ENCODE measurements at regions not wholly inside any gene's neighbourhood (a gene's known extent, or its start where the extent isn't known, plus 50 kb on each side); places are given as distances from the start of the nearest gene placed in this dataset.

DNA sequence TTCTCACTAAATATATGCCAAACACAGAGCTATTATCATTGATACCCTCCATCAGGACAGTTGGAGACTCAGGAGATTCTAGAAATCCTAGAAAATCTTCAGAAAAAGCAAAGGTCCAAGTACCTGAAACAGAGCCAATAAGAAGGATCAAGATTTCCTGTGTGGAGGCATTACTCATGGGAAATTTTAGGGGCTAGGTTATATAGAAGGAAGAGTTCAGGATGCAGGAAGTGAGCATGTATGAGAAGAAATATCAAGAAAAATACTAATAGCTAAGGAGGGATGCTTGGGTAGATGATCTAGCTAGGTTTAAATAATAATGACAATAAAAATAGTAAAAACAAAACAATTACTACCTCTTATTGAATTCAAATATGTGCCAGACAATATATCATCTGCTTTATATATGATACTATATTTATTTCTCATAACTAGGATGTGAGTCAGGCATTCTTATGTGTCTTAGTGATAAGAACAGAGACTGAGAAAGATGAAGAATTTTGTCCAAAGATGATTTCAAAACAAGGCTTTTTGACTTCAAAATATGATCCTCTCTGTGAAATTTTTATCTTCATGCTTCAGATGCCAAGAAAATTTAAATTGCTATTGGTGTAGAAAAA is 66.4 kb upstream of the HHIP start:
- DNase-seq: no peak

DNA sequence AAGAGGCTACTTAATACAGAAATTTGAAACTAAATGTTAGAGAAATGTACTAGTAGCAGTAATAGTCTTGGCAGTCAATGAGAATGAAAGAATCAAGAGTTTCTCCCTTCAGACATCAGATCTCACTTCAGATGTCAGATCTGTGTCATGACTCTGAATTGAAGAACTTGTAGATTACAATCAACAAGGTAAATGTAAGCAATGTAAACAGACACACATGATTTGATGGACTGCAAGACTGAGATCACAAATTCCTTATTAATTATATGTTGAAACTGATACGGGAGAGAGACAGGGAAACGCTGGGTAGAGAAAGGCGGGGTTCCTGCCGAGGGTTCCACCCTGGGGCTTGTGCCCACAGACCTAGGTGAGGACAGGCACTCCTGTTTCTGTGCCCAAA is 65.5 kb upstream of the HHIP start:
- DNase-seq: no peak

DNA sequence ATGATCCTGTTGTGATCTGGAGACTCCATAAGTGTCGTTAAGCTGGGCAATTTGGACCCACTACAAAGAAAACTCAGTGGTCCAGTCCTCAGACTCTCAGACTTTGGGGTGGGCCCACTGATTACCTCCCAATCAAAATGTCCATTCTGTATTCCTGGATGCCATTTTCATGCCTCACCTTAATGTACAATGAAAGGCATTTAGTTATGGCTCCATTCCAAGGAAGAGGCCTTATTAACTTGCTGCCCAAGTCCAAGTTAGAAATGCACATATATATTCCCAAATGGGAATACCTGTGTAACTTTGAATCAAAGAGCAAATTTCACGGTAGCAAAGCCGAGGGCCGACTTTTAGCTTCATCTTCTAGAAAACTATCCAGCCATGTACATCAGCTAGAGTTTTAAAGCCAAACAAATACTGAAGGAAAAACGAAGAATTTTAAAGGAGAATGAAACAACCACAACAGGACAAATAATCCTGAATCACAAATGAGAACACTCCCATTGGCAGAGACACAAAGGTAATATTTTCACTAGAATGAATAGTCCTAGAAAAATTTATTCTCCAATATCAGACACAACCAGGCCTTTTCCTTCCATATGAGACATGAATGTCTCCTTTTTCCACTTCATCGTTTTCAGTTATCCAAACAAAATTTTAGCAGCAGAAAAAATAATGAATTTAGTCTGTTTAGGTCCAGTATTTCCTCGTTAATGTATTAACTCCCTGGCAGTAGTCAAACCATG is 63.7 kb upstream of the HHIP start:
- no peak for DNase-seq

- DNase-seq: no peak
These were observed 63.0 kb upstream of the HHIP start for GRCh38 chr4:144582975-144583374.

DNA sequence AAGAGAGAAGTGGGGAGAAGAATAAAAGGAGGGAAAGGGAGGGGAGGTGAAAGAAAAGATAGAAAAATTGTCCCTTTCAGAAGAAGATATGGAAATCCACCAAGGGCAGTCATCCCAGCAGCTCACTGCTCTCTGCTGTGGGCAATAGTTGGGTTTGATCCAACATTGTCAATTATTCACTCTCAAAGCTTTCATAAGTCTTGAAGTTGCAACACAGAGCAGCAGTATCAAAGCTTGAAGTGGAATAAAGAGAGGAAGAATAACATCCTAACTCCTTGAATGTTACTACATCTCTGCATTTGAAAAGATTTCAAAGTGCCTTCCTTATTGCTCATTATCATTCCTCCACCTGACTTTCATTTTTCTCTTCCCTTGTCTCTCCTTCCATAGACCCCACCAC is 62.3 kb upstream of the HHIP start:
- DNase-seq: no peak

GRCh38 chr4:144584428-144584827 is 61.5 kb upstream of the HHIP start:
- DNase-seq: no peak

DNA sequence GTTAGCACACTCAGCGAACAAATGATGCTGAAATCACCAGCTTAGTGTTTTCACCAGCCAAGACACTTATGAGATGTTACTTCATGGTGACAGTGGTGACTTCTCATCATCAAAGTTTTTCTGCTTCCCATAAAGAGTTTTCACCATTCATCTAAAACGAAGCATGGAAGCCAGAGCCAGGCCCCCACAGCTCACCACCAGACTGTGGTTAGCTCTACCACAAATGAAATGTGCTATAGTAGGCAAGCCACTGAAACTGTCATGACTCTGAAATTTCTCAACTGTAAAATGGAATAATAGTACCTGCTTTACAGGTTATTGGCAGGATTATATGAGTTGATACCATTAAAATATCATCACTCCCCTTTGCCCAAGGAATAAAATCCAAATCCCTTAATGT is 56.4 kb upstream of the HHIP start:
- no peak for DNase-seq

DNA sequence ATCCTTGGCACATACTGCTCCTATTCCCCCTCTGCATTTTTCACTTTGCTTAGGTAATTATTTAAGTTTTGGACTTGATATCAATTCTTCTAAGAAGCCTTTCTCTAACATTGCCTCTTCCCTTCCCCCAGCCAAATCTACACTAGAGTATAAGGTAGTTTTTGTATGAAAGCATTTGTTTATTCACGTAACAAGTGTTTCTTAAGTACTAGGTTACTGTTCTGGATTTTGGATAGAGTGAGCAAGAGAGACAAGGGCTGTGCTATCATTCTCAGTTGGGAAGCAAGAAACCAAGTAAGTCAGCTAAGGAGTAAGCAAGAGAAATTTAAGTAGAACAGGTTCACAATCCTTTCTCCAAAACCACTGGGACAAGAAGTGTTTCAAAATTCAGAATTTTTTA is 55.9 kb upstream of the HHIP start:
- no peak for DNase-seq

DNA sequence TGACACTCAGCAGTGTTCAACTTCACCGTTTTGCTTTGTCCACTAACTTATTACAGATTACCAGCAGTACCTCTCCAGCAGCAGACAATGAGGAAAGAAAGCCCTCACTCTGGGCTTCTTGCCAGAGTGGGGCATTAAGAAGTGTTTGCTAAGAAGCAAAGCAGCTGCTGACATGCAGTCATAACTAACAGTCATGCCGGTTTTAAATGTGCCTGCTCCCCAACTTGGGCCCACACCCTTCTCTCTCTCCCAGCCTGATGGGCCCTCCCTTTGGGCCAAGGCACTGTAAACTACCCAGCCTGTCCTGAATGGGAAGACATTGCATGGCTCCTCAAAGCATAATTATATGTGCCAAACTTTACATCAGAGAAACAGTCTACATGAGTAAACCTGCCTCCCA is 54.6 kb upstream of the HHIP start:
- no peak for DNase-seq

DNA sequence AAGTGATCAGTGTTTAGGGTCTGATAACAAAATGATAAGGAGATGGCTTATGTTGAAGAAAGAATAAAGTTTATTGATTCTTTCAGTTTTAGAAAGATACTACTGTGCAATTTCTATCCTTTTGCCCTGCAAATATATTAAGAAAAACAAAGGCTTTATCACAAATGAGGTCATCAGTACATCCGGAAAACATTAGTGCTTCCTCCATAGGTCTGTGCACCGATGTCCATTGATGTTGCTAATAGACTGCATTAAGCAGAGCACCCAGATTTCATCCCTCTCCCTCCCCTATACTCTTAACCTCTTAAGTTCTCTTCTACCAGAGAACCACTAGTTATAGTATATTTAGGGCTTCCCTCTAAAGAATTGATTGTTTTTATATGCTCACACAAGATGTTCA is 53.7 kb upstream of the HHIP start:
- no peak for DNase-seq

DNA sequence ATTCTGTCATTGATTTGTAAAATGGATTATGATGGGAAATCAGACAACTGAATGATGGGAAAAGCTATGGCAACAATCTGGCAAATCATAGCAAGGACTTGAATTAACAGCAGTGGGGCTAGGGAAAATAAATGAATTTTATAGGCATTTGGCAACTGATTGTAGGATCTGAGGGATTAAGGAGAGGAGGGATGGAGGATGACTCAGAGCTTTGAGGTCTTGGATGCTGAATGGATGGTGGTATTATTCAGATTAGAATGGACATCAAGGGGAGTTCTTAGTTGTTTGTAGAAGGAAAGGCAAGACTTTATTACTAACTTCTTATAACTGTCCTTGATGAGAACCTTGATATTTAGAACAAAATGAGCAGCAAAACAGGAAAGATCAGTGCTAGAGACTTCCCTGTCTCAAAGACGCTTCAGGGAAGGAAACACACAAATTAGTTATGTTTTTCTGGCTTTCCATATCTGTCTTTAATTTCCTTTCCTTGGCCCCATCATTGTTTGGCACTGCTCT is 51.4 kb upstream of the HHIP start:
- no peak for DNase-seq

DNA sequence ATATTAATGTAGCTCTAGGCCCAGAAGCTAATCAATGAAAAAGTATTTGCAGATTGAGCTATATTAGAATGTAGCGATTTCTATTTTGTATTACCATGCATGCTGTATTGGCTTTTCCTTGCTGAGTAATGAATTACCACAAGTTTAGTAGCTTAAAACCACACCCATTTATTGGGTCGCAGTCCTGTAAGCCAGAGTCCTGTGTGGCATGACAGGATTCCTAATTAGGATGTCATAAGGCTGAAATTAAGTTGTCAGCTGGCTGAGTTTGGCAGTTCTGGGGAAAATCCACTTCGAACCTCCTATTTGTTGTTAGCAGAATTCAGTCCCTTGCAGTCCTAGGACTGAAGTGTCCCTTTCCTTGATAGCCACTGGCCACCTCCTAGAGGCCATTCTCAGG is 50.3 kb upstream of the HHIP start:
- no peak for DNase-seq

Measured in hippocampal formation (tissue), 2 donors.